ACC112 (cell line): ENCODE measurements at regions not wholly inside any gene's neighbourhood (a gene's known extent, or its start where the extent isn't known, plus 50 kb on each side); places are given as distances from the start of the nearest gene placed in this dataset.

Experiments used
- H2AFZ ChIP-seq: fragments of 200-600 bp; sonication (generic); one replicate; pipeline ENCODE4 v1.6.0; 2017; ENCODE audit warnings: antibody characterized with exemption, low read length; ENCODE audit not compliant: unreplicated experiment
- H3K27ac ChIP-seq: fragments of 200-600 bp; sonication (generic); 2 replicates; pipeline ENCODE4 v1.5.1; 2014; ENCODE audit warnings: low read depth, mild to moderate bottlenecking, antibody characterized with exemption, low read length, moderate library complexity
- H3K27me3 ChIP-seq: fragments of 200-600 bp; sonication (generic); 2 replicates; pipeline ENCODE4 v1.6.1; 2014; ENCODE audit warnings: mild to moderate bottlenecking, antibody characterized with exemption, low read length, moderate library complexity, mixed read lengths; ENCODE audit not compliant: insufficient read depth
- H3K36me3 ChIP-seq: fragments of 200-600 bp; sonication (generic); 2 replicates; pipeline ENCODE4 v1.6.1; 2016; ENCODE audit warnings: mild to moderate bottlenecking, antibody characterized with exemption, low read length, moderate library complexity, mixed read lengths; ENCODE audit not compliant: insufficient read depth
- H3K4me1 ChIP-seq: fragments of 200-600 bp; sonication (generic); one replicate; pipeline ENCODE4 v1.6.1; 2016; ENCODE audit warnings: low read length, mixed read lengths; ENCODE audit not compliant: insufficient read depth, unreplicated experiment, control insufficient read depth
- H3K4me3 ChIP-seq: fragments of 200-600 bp; sonication (generic); 2 replicates; pipeline ENCODE4 v1.5.1; 2014; ENCODE audit warnings: mild to moderate bottlenecking, low read depth, low read length
- H3K79me2 ChIP-seq: fragments of 200-600 bp; sonication (generic); one replicate; pipeline ENCODE4 v1.6.0; 2016; ENCODE audit warnings: low read length; ENCODE audit not compliant: control insufficient read depth, unreplicated experiment, insufficient read depth

- Histone ChIP-seq H2AFZ (no peak overlapping the region), H3K4me1 (no peaks in the 10 kb centered on the region), H3K4me3 (no peak overlapping the region), H3K27me3 (no peaks in the 10 kb centered on the region), H3K79me2 (no peaks in the 10 kb centered on the region), H3K27ac (no peak overlapping the region), H3K36me3 (no peaks in the 10 kb centered on the region)
These were observed 457.5 kb downstream of the EDEM1 start for GRCh38 chr3:5644773-5645670.

GRCh38 chr3:5645692-5646410 is 458.3 kb downstream of the EDEM1 start:
- Histone ChIP-seq H3K36me3 (no peaks in the 10 kb centered on the region), H2AFZ (no peak overlapping the region), H3K4me3 (no peak overlapping the region), H3K27ac (no peak overlapping the region), H3K4me1 (no peaks in the 10 kb centered on the region), H3K27me3 (no peaks in the 10 kb centered on the region), H3K79me2 (no peaks in the 10 kb centered on the region)

GRCh38 chr3:5650303-5650702 is 462.8 kb downstream of the EDEM1 start:
- Histone ChIP-seq H3K4me3 (no peak overlapping the region), H3K36me3 (no peaks in the 10 kb centered on the region), H3K4me1 (no peaks in the 10 kb centered on the region), H3K27me3 (no peaks in the 10 kb centered on the region), H2AFZ (no peak overlapping the region), H3K27ac (no peak overlapping the region), H3K79me2 (no peaks in the 10 kb centered on the region)

GRCh38 chr3:5651351-5651750 is 463.8 kb downstream of the EDEM1 start:
- Histone ChIP-seq H3K27ac (no peak overlapping the region), H2AFZ (no peak overlapping the region), H3K27me3 (no peaks in the 10 kb centered on the region), H3K4me3 (no peak overlapping the region), H3K36me3 (no peaks in the 10 kb centered on the region), H3K4me1 (no peaks in the 10 kb centered on the region), H3K79me2 (no peaks in the 10 kb centered on the region)

GRCh38 chr3:5653426-5654143 is 466.1 kb downstream of the EDEM1 start:
- H3K4me3 ChIP-seq: no peak overlapping the region
- no peaks in the 10 kb centered on the region for H3K4me1 ChIP-seq

GRCh38 chr3:5657106-5657505 is 469.6 kb downstream of the EDEM1 start:
- no peak overlapping the region for H3K4me3 ChIP-seq
- H3K79me2 ChIP-seq: no peaks in the 10 kb centered on the region
- no peaks in the 10 kb centered on the region for H3K4me1 ChIP-seq
- no peaks in the 10 kb centered on the region for H3K36me3 ChIP-seq
- H3K27ac ChIP-seq: no peak overlapping the region
- H3K27me3 ChIP-seq: no peaks in the 10 kb centered on the region
- H2AFZ ChIP-seq: no peak overlapping the region

More at GRCh38 chr3:5653426-5654143, 466.1 kb downstream of the EDEM1 start:
- Histone ChIP-seq H3K27ac (no peak overlapping the region), H3K36me3 (no peaks in the 10 kb centered on the region), H3K79me2 (no peaks in the 10 kb centered on the region), H3K27me3 (no peaks in the 10 kb centered on the region), H2AFZ (no peak overlapping the region)

GRCh38 chr3:5663601-5664000 is 476.1 kb downstream of the EDEM1 start:
- H3K4me3 ChIP-seq: no peak overlapping the region
- no peak overlapping the region for H3K27ac ChIP-seq
- no peaks in the 10 kb centered on the region for H3K36me3 ChIP-seq

GRCh38 chr3:5666455-5666854 is 478.9 kb downstream of the EDEM1 start:
- no peaks in the 10 kb centered on the region for H3K27me3 ChIP-seq

More at GRCh38 chr3:5663601-5664000, 476.1 kb downstream of the EDEM1 start:
- no peaks in the 10 kb centered on the region for H3K79me2 ChIP-seq
- H2AFZ ChIP-seq: no peak overlapping the region
- no peaks in the 10 kb centered on the region for H3K27me3 ChIP-seq
- H3K4me1 ChIP-seq: no peaks in the 10 kb centered on the region

GRCh38 chr3:5673521-5673920 is 486.0 kb downstream of the EDEM1 start:
- no peaks in the 10 kb centered on the region for H3K4me1 ChIP-seq

More at GRCh38 chr3:5666455-5666854, 478.9 kb downstream of the EDEM1 start:
- H2AFZ ChIP-seq: no peak overlapping the region
- H3K27ac ChIP-seq: no peak overlapping the region
- no peak overlapping the region for H3K4me3 ChIP-seq
- H3K79me2 ChIP-seq: no peaks in the 10 kb centered on the region
- H3K4me1 ChIP-seq: no peaks in the 10 kb centered on the region
- H3K36me3 ChIP-seq: no peaks in the 10 kb centered on the region

GRCh38 chr3:5675319-5675718 is 487.8 kb downstream of the EDEM1 start:
- H3K27me3 ChIP-seq: no peaks in the 10 kb centered on the region
- no peak overlapping the region for H3K27ac ChIP-seq
- H3K79me2 ChIP-seq: no peaks in the 10 kb centered on the region
- H3K36me3 ChIP-seq: no peaks in the 10 kb centered on the region
- no peak overlapping the region for H3K4me3 ChIP-seq
- H2AFZ ChIP-seq: no peak overlapping the region
- H3K4me1 ChIP-seq: no peaks in the 10 kb centered on the region

More at GRCh38 chr3:5673521-5673920, 486.0 kb downstream of the EDEM1 start:
- H3K79me2 ChIP-seq: no peaks in the 10 kb centered on the region
- no peaks in the 10 kb centered on the region for H3K27me3 ChIP-seq
- H2AFZ ChIP-seq: no peak overlapping the region
- no peak overlapping the region for H3K27ac ChIP-seq
- H3K36me3 ChIP-seq: no peaks in the 10 kb centered on the region
- no peak overlapping the region for H3K4me3 ChIP-seq
